Large intestine (tissue), 3 donors: ENCODE measurements at regions not wholly inside any gene's neighbourhood (a gene's known extent, or its start where the extent isn't known, plus 50 kb on each side); places are given as distances from the start of the nearest gene placed in this dataset.

Experiments
- DNase-seq, 2 donors: peaks; one replicate each; pipeline versions ENCODE4 v3.0.0 to v3.0.0-alpha.2; 2013
- H3K27ac ChIP-seq: one replicate; pipeline ENCODE4 v1.5.1; 2013; ENCODE audit warnings: low read length
- H3K27me3 ChIP-seq: 2 replicates; pipeline ENCODE4 v1.6.1; 2013; ENCODE audit warnings: low read length; ENCODE audit not compliant: control insufficient read depth, insufficient read depth
- H3K36me3 ChIP-seq: 2 replicates; pipeline ENCODE4 v1.6.1; 2013; ENCODE audit warnings: low read length; ENCODE audit not compliant: control insufficient read depth, insufficient read depth
- H3K4me1 ChIP-seq: one replicate; pipeline ENCODE4 v1.6.1; 2013; ENCODE audit warnings: low read length; ENCODE audit not compliant: control insufficient read depth, insufficient read depth
- H3K4me3 ChIP-seq: one replicate; pipeline ENCODE4 v1.5.1; 2013; ENCODE audit warnings: low read length
- H3K9me3 ChIP-seq: one replicate; pipeline ENCODE4 v1.6.1; 2013; ENCODE audit warnings: mild to moderate bottlenecking, low read depth, low read length, moderate library complexity; ENCODE audit not compliant: control insufficient read depth
- WGBS: methylation state at CpG from one replicate; pipeline ENCODE4 v1.1.5; 2013; ENCODE audit warnings: low lambda C conversion rate; ENCODE audit not compliant: insufficient coverage; 5-methylcytosine and 5-hydroxymethylcytosine counted together

GRCh38 chr12:91687052-91688017 lies 458.3 kb downstream of the BTG1 start:
- Histone ChIP-seq H3K4me3 (no peak overlapping the region), H3K4me1 (no peaks in the 10 kb centered on the region), H3K27ac (no peak overlapping the region), H3K27me3 (no peaks in the 10 kb centered on the region), H3K36me3 (no peaks in the 10 kb centered on the region), H3K9me3 (no peaks in the 10 kb centered on the region)
- DNase-seq = no peak
- WGBS = 75% methylated on average over 2 of the region's 3 CpGs

- H3K9me3 ChIP-seq = no peaks in the 10 kb centered on the region
- H3K27me3 ChIP-seq = no peaks in the 10 kb centered on the region
- no peaks in the 10 kb centered on the region for H3K4me1 ChIP-seq
- no peak for DNase-seq
- H3K27ac ChIP-seq = no peak overlapping the region
- no peaks in the 10 kb centered on the region for H3K36me3 ChIP-seq
- H3K4me3 ChIP-seq = no peak overlapping the region
- 83% methylated on average over 1 of the region's 2 CpGs for WGBS
Observed at GRCh38 chr12:91685917-91686316, 459.7 kb downstream of the BTG1 start.

GRCh38 chr12:91681751-91682150 lies 463.9 kb downstream of the BTG1 start:
- WGBS = 87% methylated on average over 2 of the region's 11 CpGs
- Histone ChIP-seq H3K9me3 (no peaks in the 10 kb centered on the region), H3K4me3 (no peak overlapping the region), H3K27ac (no peak overlapping the region), H3K36me3 (no peaks in the 10 kb centered on the region), H3K27me3 (no peaks in the 10 kb centered on the region), H3K4me1 (no peaks in the 10 kb centered on the region)
- DNase-seq = no peak

GRCh38 chr12:91680864-91681263 lies 464.8 kb downstream of the BTG1 start:
- 100% methylated on average over 1 of the region's 2 CpGs for WGBS
- no peak for DNase-seq
- no peak overlapping the region for H3K4me3 ChIP-seq

GRCh38 chr12:91677556-91677955 lies 468.1 kb downstream of the BTG1 start:
- Histone ChIP-seq H3K36me3 (no peaks in the 10 kb centered on the region), H3K9me3 (no peaks in the 10 kb centered on the region), H3K4me3 (no peak overlapping the region), H3K27ac (no peak overlapping the region), H3K4me1 (no peaks in the 10 kb centered on the region), H3K27me3 (no peaks in the 10 kb centered on the region)
- 100% methylated on average over 1 of the region's 1 CpG for WGBS
- no peak for DNase-seq

More at GRCh38 chr12:91680864-91681263, 464.8 kb downstream of the BTG1 start:
- H3K36me3 ChIP-seq = no peaks in the 10 kb centered on the region
- no peaks in the 10 kb centered on the region for H3K4me1 ChIP-seq
- no peaks in the 10 kb centered on the region for H3K27me3 ChIP-seq
- H3K27ac ChIP-seq = no peak overlapping the region
- no peaks in the 10 kb centered on the region for H3K9me3 ChIP-seq

GRCh38 chr12:91675401-91675800 lies 470.2 kb downstream of the BTG1 start:
- no peak for DNase-seq
- no peaks in the 10 kb centered on the region for H3K9me3 ChIP-seq
- no peaks in the 10 kb centered on the region for H3K27me3 ChIP-seq
- no peak overlapping the region for H3K4me3 ChIP-seq
- H3K27ac ChIP-seq = no peak overlapping the region
- 83% methylated on average over 1 of the region's 2 CpGs for WGBS
- no peaks in the 10 kb centered on the region for H3K36me3 ChIP-seq
- no peaks in the 10 kb centered on the region for H3K4me1 ChIP-seq

GRCh38 chr12:91672130-91672529 lies 473.5 kb downstream of the BTG1 start:
- H3K27me3 ChIP-seq = no peaks in the 10 kb centered on the region
- H3K36me3 ChIP-seq = no peaks in the 10 kb centered on the region
- WGBS = no CpG with 5 or more reads among the region's 1 CpG
- H3K4me3 ChIP-seq = no peak overlapping the region
- no peak for DNase-seq
- no peaks in the 10 kb centered on the region for H3K9me3 ChIP-seq
- H3K27ac ChIP-seq = no peak overlapping the region
- H3K4me1 ChIP-seq = peaks cover 10% of the 10 kb centered on the region

GRCh38 chr12:91667694-91668093 lies 478.0 kb downstream of the BTG1 start:
- peak; percentile 18 to 79 for DNase-seq
- Histone ChIP-seq H3K9me3 (no peaks in the 10 kb centered on the region), H3K4me1 (peaks cover 20% of the 10 kb centered on the region), H3K4me3 (no peak overlapping the region), H3K36me3 (no peaks in the 10 kb centered on the region), H3K27me3 (no peaks in the 10 kb centered on the region), H3K27ac (peak overlapping the region; percentile 83)
- 17% methylated on average over 2 of the region's 2 CpGs for WGBS

- Histone ChIP-seq H3K27ac (no peak overlapping the region), H3K4me1 (peaks cover 20% of the 10 kb centered on the region), H3K36me3 (no peaks in the 10 kb centered on the region), H3K9me3 (no peaks in the 10 kb centered on the region), H3K4me3 (no peak overlapping the region), H3K27me3 (no peaks in the 10 kb centered on the region)
- WGBS = no CpG with 5 or more reads among the region's 4 CpGs
- no peak for DNase-seq
Observed at GRCh38 chr12:91663744-91664143, 481.1 kb upstream of the DCN start.

- H3K27me3 ChIP-seq = no peaks in the 10 kb centered on the region
- no peaks in the 10 kb centered on the region for H3K36me3 ChIP-seq
- no CpG with 5 or more reads among the region's 4 CpGs for WGBS
- H3K4me1 ChIP-seq = peaks cover 19% of the 10 kb centered on the region
- no peaks in the 10 kb centered on the region for H3K9me3 ChIP-seq
- H3K4me3 ChIP-seq = no peak overlapping the region
- no peak overlapping the region for H3K27ac ChIP-seq
- no peak for DNase-seq
Observed at GRCh38 chr12:91663310-91663709, 480.7 kb upstream of the DCN start.

- H3K36me3 ChIP-seq = no peaks in the 10 kb centered on the region
- no peaks in the 10 kb centered on the region for H3K27me3 ChIP-seq
- WGBS = no CpG with 5 or more reads among the region's 1 CpG
- peaks cover 9% of the 10 kb centered on the region for H3K4me1 ChIP-seq
- no peak overlapping the region for H3K27ac ChIP-seq
- H3K4me3 ChIP-seq = no peak overlapping the region
- no peaks in the 10 kb centered on the region for H3K9me3 ChIP-seq
- DNase-seq = no peak
Observed at GRCh38 chr12:91662021-91662420, 479.4 kb upstream of the DCN start.
